NCI-H460 (cell line): ENCODE measurements at regions not wholly inside any gene's neighbourhood (a gene's known extent, or its start where the extent isn't known, plus 50 kb on each side); places are given as distances from the start of the nearest gene placed in this dataset.
"Not testable (repeated sequence)": the region's sequence is repeated elsewhere in the genome, so short reads cannot be mapped to it uniquely, and the experiment has no call there.

Source experiments
- DNase-seq: peaks from one replicate; pipeline ENCODE4 v3.0.0-alpha.2; 2016; ENCODE audit warnings: low read depth; ENCODE audit errors: extremely low read depth

DNA sequence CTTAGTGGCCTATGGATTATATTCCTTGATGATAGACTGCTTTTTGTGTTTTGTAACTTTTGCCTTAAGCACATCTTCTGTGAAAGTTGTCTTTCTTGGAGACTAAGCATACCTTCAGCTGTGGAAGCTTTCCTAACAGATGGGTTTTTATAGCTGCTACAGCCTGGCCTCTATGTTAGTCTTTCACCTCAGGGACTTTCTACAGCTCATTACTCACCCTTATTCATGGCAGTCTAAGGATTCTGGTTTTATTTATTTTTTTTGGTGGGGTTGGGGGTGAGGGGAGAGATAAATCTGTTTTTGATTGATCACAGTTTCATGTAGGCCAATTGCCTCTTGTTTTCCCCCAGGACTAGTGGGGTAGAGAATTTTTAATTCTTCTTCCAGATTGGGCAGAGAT, 219.9 kb downstream of the DKK1 start:
- DNase-seq, result no peak

DNA sequence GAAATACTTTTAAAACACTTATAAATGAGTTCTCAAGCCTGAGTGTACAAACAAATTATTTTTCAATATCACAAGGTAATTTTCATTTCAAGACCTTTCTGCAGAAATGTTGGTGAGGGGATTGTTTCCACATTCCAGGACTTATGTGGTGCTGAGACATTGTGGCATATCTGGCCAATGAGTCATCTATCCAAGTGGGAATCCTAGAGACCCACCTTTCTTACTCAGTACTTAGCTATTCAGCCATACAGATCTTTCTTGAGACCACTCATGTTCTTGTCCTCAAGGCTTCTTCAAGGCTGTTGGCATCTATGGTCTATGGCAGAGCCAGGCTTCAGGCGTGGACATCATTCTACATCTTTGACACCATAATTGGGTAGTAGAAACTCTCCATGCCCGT, 225.4 kb downstream of the DKK1 start:
- DNase-seq, result no peak

DNA sequence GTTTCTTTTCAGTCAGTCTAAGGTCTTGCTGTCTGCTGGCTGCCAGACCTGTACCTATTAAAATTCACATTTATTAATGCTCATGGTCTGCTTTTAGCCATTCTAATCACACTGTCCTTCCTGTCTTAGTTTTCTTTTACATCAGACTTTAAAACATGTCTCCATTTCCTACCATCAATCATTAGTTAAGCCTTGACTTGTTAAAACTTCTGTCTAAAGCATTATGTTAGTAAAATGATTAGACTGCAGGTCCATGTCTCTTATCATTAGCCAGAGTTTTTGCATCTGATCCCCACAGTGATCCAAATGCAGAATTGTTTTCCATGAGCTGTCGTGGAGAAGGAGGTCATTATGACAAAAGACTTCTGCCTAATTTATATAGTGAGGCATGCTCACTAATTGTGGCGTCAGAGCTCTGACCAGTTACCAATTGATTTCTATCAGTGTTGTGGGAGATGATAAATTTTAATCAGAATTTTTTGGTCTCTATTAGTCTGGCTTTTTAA, 226.5 kb downstream of the DKK1 start:
- DNase-seq, result no peak

DNA sequence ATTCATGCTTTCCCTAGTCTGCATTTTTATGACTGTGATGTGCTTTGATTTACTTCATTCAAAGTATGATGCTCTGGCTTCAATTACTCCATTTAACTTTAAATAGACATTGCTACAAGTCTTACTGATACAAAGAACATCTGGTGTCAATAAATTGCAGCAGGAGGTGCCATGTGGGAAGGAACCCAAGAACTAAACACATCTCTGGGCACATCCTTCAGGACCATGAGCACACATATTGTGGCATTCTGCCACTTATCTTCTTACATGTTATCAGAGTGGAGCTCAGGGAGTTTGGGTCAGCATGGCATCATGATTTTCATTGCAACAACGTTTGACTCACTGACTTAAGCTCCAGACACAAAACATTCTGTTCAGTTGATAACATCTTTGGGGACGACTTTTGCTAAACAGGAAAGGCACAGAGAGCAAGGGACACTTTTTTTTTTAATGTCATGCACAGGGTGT, 227.0 kb downstream of the DKK1 start:
- no peak for DNase-seq

DNA sequence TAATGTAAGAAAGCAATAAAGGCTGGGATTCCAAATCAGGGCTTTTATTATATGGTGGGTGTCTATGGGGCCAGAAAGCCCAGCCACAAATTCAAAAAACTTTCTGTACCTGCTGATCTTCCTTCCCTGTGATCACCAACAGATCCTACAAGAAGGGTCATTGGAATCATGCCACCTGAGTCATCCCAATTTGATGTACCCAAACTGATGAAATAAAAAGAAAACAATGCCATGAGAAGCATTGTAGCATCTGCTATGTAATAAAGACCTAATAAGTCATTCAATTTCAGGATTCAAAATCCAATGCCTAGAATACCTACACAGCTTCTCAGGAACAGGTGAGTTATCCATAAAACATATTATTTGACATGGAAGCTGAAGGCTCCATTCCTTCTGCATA, 228.8 kb downstream of the DKK1 start:
- DNase-seq, result no peak

DNA sequence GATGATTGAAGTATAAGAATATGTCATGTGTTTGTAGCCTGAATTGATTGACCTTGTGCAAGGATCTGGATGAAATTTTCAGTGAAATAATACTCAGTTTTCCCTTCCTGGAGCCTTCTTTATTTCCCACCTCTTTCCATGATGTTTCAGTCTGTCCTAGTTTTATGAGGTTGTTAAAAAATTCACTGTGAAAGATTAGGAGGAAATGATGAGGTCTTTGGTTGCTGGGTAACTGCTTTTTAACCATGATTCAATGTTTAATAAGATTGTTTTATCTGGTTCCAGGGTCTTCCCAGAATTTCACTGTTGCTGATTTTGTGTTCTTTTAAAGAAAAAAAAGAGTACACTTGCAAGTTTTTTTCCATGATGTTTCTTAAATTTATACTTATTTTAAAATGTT, 221.5 kb downstream of the MBL2 start:
- DNase-seq, result no peak

DNA sequence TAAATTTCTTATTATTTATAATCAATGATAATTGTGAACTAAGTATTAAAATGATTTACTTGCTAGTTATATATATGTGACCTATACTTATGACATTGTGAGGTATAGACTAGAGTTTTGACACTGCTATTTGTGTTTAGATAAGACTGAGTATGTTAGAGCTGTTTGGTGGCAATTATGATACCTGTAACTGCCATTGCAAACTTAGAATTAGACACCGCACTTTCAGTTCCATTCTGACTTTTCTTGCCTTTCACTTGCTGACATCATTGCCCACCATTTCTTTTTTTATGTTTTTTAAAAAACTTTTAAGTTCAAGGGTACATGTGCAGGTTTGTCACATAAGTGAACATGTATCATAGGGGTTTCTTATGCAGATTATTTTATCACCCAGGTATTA, 214.5 kb downstream of the MBL2 start:
- DNase-seq, result no peak

DNA sequence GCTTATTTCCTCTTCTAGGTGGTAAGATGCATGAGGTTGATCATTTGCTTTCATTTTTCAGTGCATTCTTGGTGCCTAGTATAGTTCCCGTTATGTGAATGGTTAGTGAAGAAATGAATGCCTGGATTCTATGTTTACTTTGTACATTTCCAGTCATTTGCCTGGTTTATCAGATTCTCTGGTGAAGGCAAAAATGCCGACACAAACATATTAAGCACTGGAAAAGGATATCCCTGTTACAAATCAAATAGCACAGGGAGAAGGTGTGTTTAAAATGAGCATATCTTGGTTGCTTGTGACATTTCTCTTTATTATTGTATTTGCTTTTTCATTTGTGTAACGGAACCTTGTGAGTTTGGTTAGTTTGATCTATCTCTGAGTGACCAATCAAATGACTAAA, 211.3 kb downstream of the MBL2 start:
- DNase-seq, result no peak

DNA sequence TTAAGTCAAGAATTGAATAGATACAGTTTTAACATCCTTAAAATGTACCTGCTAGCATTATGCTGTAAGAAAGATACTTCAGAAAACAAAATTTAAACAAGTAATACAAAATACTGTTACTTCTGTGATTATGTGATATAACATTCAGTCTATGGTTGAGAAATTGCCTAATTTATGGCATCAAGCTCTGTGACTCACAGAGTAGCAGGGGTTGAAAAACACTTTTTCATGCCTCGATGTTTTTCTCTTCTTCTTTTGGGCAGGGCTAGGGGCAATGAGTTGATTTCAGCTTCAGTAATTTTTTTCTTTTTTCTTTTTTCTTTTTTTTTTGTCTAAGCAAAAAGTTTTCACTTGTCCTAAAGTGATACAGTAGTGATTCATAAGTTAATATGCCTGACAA, 209.2 kb downstream of the MBL2 start:
- DNase-seq, result no peak

DNA sequence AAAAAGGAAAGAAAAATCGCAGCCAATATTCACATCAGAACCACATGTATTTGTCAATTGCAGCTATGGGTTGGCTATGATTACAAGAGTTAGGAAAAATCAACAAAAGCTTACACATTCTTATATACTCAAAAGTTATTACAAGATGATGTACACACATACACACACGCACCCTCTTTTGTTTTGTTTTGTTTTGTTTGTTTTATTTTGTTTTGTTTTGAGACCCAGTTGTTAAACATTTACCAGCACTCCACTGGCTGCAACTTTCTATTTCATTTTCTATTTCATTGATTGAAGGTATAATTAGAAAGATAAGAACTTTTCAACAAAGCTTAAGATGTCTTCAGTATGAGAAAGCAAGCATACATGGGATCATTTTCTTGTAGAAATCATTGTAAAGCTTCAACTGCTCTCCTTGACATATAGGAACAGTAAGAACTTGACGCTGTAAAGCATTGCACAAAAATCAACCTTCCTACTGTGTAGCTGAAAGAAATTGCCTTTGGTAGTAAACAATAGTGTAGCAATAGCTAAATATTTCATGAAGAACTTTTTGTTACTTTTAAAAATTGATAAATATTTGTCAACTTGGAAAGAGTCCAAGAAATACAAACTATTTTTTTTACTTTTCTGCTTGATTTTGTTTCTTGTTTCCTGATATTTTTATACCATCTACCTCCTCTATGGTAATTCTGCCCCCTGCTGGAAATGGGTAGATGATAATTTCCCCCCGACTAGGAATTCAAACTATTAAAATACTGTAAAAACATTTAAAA, 205.9 kb downstream of the MBL2 start:
- DNase-seq, result peak; percentile 32

DNA sequence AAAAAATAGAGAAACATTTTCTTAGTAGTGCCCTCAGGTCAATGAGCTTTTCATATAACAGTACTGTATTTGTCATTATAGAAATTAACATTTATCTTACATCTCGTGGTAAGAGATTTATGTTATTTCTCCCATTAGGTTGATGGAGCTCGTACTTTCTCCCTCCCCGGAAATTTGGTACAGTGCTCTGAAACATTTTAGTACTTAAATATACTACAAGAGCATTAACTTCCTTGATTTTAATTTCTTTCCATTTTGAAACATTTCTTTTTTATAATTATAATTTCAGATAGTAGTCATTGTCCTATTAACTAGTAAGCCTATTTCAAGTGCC, 205.4 kb downstream of the MBL2 start:
- no peak for DNase-seq

DNA sequence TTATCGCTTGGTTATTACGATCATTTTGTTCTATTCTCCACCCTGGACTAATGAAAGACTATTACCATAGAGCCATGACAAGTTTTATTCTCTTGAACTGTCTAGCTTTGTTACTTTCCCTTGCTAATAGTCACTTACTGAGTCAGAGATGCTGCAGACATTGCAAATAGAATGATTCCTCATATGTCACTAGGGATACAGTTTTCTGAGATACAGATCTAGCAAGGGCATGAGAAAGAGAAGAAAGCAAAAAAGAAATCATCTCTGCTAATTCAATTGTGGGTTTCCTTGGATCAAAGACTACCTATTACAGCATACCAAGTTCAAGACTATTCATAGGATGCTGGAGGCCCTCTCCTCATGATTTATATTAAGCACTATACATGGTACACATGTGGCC, 204.3 kb downstream of the MBL2 start:
- DNase-seq, result no peak

DNA sequence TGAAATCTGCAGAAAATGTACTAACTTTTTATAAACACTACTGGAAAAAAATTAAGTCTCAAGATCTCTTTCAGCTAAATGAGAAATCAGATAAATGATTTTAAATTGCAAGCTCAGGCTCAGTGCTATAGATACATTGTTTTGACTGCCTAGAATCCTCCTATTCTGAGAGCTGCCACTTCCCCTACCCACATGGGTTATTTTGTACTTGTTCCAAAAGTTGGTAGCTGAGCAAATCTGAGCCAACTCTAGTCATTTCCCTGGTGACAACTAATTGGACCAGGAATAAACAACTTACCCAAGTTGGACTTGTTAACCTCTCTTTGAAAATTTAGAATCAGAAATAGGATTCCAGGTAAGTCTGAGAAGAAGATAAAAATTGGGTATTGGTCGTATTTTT, 202.1 kb downstream of the MBL2 start:
- no peak for DNase-seq

DNA sequence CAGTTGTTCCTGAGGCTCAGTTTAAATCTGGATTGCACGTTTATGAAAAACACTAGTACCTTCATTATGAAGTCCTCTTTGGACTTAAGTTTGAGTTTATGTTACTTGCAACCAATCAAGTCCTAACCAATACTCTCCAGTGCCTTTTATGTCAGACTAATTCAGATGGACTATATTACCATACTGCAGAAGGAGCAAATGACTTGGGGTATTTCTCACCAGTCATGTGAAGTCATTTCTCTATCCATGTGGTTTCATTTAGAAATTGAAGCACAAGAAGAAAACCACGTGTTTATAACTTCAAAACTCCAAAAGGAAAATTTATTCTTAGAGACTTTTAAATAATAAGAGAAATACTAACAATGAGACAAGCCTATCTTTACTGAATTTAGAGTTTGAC, 201.6 kb downstream of the MBL2 start:
- DNase-seq, result no peak

DNA sequence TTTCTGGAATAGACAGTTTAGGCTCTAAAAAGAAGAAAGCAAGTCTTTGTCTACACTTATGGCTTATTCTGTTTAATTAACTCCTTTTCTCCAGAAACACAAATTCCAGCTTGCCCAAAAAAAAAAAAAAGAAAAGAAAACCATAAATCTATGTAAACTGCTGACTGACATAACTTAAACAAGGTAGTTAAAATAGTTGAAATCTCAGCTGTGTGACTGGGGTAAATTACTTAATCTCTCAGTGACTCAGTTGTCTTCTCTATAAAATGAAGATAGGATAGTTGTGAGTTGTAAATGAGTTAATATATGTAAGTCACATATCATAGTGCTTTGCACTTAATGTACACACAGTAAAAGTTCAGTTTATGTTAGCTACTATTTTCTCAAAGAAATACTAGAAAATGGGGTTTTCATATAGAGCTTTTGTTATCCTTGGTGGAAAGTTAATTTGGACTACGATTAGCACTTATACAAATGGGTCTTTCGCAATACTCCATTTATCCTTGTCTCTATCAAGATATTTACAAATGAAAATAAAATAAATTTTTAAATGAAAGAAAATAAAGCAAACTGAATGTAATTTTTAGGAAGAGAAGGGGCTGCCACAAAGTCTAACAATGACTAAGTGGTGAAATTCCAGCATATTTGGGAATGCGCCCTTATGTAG, 200.9 kb downstream of the MBL2 start:
- DNase-seq, result no peak

DNA sequence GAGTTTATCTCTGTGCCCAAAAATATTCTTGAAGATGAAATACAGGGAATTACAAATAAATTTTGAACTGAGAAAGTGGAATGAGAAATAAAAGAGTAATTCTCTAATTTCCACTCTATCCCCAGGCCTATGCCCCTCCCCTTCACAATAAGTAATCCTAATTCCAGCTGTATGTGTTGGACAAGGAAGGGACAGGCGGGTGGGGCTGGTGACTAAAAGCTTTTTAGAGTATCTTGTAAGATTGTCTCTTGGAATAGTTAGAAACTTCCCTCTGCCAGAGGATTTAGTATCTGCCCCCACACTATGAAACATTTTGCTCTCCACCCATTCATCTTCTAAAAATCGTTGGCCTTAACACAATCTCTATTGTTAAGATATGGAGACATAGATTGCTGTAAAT, 199.2 kb downstream of the MBL2 start:
- DNase-seq, result no peak

DNA sequence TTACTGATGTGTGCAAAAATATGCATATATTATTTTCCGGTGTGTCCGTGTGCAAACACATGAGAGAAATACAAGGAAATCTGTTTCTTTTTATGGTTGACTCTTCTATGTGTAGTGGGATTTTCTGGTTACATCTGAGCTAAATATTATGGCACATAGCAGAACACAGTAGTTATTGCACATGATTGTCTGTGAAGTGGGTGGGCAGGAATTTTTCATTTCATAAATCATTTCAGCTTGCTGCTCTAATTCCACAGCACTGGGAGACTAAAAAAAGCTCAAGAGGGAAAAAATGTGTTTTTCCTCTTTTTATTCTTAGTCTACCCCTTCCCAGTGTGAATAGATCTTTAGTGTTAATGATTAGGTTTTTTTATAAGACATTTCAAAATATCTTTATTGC, 197.9 kb downstream of the MBL2 start:
- no peak for DNase-seq

DNA sequence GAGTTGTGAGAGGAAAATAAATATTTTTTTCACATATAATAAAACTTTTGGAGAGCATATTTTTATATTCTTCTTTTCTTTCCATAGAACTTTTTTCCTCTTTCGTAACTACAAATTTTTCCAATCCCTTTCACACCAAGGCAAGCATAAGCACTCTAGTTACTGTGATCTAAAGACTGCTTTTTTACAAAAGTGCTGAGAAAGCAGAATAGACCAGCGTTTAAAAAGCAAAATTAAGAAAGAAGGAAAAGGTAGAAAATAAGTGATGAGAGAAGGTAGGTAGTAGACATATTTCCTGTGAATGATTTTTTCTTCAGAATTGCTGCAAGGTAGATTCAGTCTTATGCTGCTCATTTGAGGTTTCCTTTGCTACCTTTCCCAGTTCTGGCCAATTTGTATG, 195.5 kb downstream of the MBL2 start:
- DNase-seq, result no peak

DNA sequence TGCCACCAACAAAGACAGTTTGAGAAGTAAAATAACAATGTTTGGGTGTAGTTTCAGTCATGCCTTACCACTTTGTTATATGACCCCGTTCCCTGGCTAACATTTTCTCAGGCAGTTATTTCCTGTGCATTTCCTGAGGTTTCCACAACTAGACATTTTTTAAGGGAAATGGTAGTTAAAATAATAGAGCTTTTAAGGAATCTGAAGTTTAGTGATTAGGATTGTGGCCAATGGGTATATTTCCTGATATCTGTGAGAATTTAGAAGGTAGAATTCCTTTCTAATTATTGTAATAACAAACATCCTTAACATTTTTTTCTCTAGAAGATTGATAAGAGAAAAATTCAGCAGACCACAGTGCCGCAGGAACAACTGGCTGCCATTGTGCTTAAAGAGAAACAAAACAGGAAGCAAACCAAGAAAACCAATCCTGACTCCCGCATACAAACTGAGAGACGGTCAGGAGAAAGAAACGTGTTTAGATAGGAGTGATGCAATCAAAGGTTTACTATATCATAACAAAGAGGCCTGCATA, 193.6 kb downstream of the MBL2 start:
- DNase-seq, result no peak

DNA sequence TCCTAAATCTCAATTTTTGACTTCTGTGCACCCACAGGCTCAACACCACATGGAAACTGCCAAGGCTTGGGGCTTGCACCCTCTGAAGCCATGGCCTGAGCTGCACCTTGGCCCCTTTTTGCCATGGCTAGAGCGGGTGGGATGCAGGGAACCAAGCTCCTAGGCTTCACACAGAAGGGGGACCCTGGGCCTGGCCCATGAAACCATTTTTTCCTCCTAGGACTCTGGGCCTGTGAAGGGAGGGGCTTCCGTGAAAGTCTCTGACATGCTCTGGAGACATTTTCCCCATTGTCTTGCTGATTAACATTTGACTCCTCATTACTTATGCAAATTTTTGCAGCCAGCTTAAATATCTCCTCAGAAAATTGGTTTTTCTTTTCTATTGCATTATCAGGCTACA, 190.9 kb downstream of the MBL2 start:
- DNase-seq, result not testable (repeated sequence)

DNA sequence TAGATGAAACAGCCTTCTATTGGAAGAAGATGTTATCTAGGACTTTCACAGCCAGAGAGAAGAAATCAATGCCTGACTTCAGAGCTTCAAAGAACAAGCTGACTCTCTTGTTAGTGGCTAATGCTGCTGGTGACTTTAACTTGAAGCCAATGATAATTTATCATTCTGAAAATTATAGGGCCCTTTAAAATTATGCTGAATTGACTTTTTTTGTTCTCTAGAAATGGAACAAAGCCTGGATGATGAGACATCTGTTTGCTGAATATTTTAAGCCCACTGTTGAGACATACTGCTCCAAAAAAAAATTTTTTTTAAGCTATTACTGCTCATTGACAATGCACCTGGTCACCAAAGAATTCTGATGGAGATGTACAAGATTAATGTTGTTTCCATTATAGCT, 189.2 kb downstream of the MBL2 start:
- DNase-seq, result no peak

DNA sequence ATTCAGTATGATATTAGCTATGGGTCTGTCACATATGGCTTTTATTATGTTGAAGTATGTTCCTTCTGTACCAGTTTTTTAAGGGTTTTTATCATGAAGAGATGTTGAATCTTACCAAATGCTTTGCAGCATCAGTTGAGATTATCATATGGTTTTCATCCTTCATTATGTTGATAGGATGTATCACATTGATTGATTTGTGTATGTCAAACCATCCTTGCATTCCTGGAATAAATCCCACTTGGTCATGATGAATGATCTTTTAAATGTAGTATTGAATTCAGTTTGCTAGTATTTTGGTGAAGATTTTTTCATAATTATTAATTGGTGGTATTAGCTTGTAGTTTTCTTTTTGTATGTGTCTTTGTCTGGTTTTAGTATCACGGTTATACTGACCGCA, 185.9 kb downstream of the MBL2 start:
- no peak for DNase-seq
